ENCODE measurements at regions not wholly inside any gene's neighbourhood (a gene's known extent, or its start where the extent isn't known, plus 50 kb on each side); places are given as distances from the start of the nearest gene placed in this dataset.

GRCh38 chr12:34142430-34142829 is 120.1 kb downstream of the ALG10 start:
- TF ChIP-seq CTCF (IDR thresholded peaks at IDR 0.05) (no peak), EZH2phosphoT487 (IDR thresholded peaks at IDR 0.05) (no peak), EZH2 (IDR thresholded peaks at IDR 0.05) (no peak)
